GM18502 (cell line): ENCODE measurements at regions not wholly inside any gene's neighbourhood (a gene's known extent, or its start where the extent isn't known, plus 50 kb on each side); places are given as distances from the start of the nearest gene placed in this dataset.
A peak's percentile ranks its signal among the peaks of the same experiment; 100 is the strongest.

Experiments
- ATAC-seq: cut with Tn5 transposase; IDR thresholded peaks from one replicate; pipeline ENCODE4 v1.9.1; 2021; ENCODE audit warnings: mild to moderate bottlenecking; ENCODE audit not compliant: unreplicated experiment, poor library complexity

GRCh38 chr2:19573784-19574183 is 215.4 kb upstream of the OSR1 start:
- no peak for ATAC-seq

GRCh38 chr2:19571773-19572172 is 213.3 kb upstream of the OSR1 start:
- ATAC-seq = no peak

DNA sequence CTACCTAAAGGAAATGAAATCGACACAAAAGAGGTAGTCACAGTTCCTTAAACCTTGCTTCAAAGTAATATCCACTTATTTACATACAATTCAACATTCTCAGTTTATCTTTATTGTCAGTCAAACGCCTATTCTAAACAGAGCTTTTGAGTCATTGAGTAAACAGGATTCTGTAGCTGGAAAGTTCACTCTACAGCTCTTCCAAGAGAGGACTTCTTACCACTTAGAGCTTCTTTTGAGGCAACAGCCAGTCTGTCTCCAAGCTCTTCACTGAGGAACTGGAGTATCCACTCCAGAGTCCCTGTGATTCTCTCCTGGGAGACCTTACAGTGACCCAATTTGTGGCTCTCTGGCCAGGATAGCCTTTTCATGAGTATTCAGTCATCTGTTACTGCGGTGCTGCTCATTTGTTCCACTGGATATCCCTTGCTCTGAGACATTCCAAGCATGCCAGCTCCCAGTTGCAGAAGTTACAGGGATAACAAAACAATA is 210.9 kb upstream of the OSR1 start:
- ATAC-seq = no peak

- no peak for ATAC-seq
Observed at GRCh38 chr2:19568809-19569208, 210.4 kb upstream of the OSR1 start.

- ATAC-seq = no peak
Observed at GRCh38 chr2:19560785-19561184, 202.4 kb upstream of the OSR1 start.

- ATAC-seq = no peak
Observed at GRCh38 chr2:19559596-19560240, 201.3 kb upstream of the OSR1 start.

GRCh38 chr2:19556648-19557047 is 198.2 kb upstream of the OSR1 start:
- no peak for ATAC-seq

- ATAC-seq = no peak
Observed at GRCh38 chr2:19554520-19554919, 196.1 kb upstream of the OSR1 start.

GRCh38 chr2:19552270-19552669 is 193.8 kb upstream of the OSR1 start:
- ATAC-seq = no peak

- ATAC-seq = no peak
Observed at GRCh38 chr2:19550750-19551149, 192.3 kb upstream of the OSR1 start.

- ATAC-seq = no peak
Observed at GRCh38 chr2:19549821-19550220, 191.4 kb upstream of the OSR1 start.

DNA sequence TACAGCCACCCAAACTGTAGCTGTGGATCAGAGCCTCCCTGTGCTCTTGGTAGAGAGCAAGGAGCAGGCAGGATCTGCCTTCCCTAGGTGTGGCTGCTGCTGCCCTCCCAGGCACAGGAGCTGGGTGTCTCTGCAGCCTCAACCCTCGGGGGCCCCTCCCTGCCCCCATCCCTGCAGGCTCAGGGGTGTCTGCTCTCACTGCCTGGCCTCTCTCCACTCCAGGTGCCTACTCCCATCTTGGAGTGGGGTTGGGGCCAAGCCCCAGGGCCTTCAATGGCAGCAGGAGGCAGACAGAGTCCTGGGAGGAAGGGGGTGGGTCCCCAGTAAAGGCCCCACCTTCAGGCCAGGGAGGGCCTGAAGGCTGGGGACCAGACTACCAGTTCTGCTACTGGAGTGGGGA is 189.7 kb upstream of the OSR1 start:
- ATAC-seq = no peak

DNA sequence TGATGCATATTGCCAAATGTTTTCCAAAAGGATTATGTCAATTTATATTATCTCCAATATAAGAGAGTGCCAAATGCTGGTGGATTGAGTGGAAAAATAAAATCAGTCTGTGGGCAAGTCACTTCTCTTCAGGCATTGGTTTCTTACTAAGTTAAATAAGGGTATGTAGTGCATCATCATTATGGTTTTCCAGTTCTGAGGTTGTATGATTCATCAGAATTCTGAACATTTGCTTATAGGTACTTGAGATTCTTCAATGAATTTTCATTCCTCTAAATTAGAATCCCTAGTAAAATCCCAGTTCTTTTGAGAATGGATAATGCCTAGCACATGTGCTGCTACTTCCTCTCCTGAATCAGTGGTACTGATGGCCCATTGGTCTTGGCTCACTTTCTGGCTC is 188.9 kb upstream of the OSR1 start:
- no peak for ATAC-seq

- no peak for ATAC-seq
Observed at GRCh38 chr2:19545507-19545906, 187.1 kb upstream of the OSR1 start.

- no peak for ATAC-seq
Observed at GRCh38 chr2:19543663-19544383, 185.4 kb upstream of the OSR1 start.

- ATAC-seq = no peak
Observed at GRCh38 chr2:19542796-19543662, 184.6 kb upstream of the OSR1 start.

- no peak for ATAC-seq
Observed at GRCh38 chr2:19541884-19542283, 183.5 kb upstream of the OSR1 start.

DNA sequence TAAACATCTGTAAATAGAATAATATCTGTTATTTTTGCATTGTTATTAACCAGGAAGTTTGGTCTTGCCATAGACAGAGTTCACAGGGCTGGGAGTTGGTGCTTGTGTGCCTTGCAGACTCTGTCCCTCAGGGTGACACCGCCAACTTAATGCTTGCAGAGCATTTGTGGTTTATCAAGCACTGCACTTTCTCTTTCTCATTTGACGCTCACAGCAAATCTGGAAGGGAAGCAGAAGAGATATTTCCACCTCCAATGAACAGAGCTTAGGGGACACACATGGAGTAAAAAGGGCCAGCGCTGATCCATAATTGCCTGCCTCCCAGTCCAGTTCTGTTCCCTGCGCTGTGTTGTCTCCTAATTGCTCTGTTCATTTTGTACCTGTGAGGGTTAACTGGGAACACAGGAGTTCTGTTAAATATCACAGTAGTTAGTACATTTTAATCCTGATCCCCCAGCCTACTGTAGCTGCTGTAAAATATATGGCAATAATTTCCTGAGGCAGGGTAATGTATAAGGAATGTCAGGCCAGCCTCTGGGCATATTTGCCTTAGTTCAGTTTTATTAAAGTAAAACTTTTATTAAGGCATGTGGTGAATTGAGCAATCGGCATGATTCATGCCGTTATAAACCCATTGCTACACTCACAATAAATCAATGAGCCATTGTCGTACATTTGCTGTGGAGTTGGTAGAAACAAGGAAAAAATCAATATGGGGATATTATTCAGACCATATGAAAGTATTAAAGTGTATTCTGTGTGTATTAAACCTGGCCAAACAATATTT is 182.5 kb upstream of the OSR1 start:
- no peak for ATAC-seq

- ATAC-seq = peak; percentile 52
Observed at GRCh38 chr2:19538411-19538963, 180.1 kb upstream of the OSR1 start.

GRCh38 chr2:19536136-19536535 is 177.7 kb upstream of the OSR1 start:
- no peak for ATAC-seq
